B cell (primary cell): ENCODE measurements at regions not wholly inside any gene's neighbourhood (a gene's known extent, or its start where the extent isn't known, plus 50 kb on each side); places are given as distances from the start of the nearest gene placed in this dataset.

Source experiments
- ATAC-seq: fragments of 200-7000 bp; cut with Tn5 transposase; one replicate; pipeline ENCODE4 v1.10.0; 2021; ENCODE audit warnings: low read depth, mild to moderate bottlenecking, moderate number of reproducible peaks, moderate library complexity
- CTCF ChIA-PET: fragments of 350-600 bp; sonication (Branson Sonifier 250); formaldehyde crosslinking; loops from one replicate; lab custom pipeline; 2021; ENCODE audit warnings: antibody characterized with exemption, inconsistent platforms; lab: Charles Lee
- POLR2A ChIA-PET: fragments of 350-600 bp; sonication (Branson Sonifier 250); formaldehyde crosslinking; loops from one replicate; lab custom pipeline; 2021; ENCODE audit warnings: antibody characterized with exemption; lab: Charles Lee
- DNase-seq: peaks from one replicate; pipeline ENCODE4 v3.0.0; 2013
- H2AFZ ChIP-seq: 2 replicates; pipeline ENCODE4 v1.6.1; 2012; ENCODE audit warnings: mild to moderate bottlenecking, low read depth, low read length; ENCODE audit not compliant: insufficient read depth, poor library complexity, severe bottlenecking
- H3K27ac ChIP-seq, 2 donors: 1 replicate in 1 of 2; 2 replicates in 1 of 2; pipeline ENCODE4 v1.5.1; 2012 to 2013; ENCODE audit warnings: low read length in 2 of 2, mild to moderate bottlenecking in 2 of 2, moderate library complexity in 1 of 2
- H3K27me3 ChIP-seq, 4 experiments: fragments of 200-600 bp in 1 of 4; sonication (generic) in 1 of 4; replicated peaks in 1 of 4; 1 replicate in 2 of 4; 2 replicates in 2 of 4; pipeline versions ENCODE4 v1.6.1 to v1.7.0; 2013 to 2016; ENCODE audit warnings: low read length in 3 of 4, mild to moderate bottlenecking in 2 of 4, mixed read lengths in 1 of 4, moderate library complexity in 1 of 4; ENCODE audit not compliant: insufficient read depth in 4 of 4, control insufficient read depth in 3 of 4; ENCODE audit errors: control extremely low read depth in 1 of 4
- H3K36me3 ChIP-seq, 2 experiments: replicated peaks in 1 of 2; 1 replicate in 1 of 2; 2 replicates in 1 of 2; pipeline versions ENCODE4 v1.6.1 to v1.7.1; 2013; ENCODE audit warnings: low read length in 1 of 2; ENCODE audit not compliant: insufficient read depth in 2 of 2, control insufficient read depth in 1 of 2; ENCODE audit errors: control extremely low read depth in 1 of 2, extremely low read depth in 1 of 2
- H3K4me1 ChIP-seq, 2 donors: fragments of 200-600 bp in 1 of 2; sonication (generic) in 1 of 2; 1 replicate in 1 of 2; 2 replicates in 1 of 2; pipeline versions ENCODE4 v1.5.1 to v1.6.1; 2013 to 2017; ENCODE audit warnings: low read length in 2 of 2; ENCODE audit not compliant: control insufficient read depth in 2 of 2, insufficient read depth in 2 of 2
- H3K4me2 ChIP-seq: replicated peaks from 2 replicates; pipeline ENCODE3; 2012; ENCODE audit warnings: mild to moderate bottlenecking, low read depth, low read length; ENCODE audit not compliant: poor library complexity, severe bottlenecking
- H3K4me3 ChIP-seq, 5 experiments: fragments of 200-600 bp in 1 of 5; sonication (generic) in 1 of 5; 1 replicate in 3 of 5; 2 replicates in 2 of 5; pipeline versions ENCODE4 v1.5.1 to v1.7.0; 2011 to 2016; ENCODE audit warnings: low read length in 4 of 5, mild to moderate bottlenecking in 4 of 5, low read depth in 2 of 5, control low read depth in 1 of 5, moderate library complexity in 1 of 5; ENCODE audit not compliant: insufficient read depth in 1 of 5; ENCODE audit errors: control extremely low read depth in 1 of 5, extremely low read depth in 1 of 5
- H3K79me2 ChIP-seq: fragments of 200-600 bp; sonication (generic); one replicate; pipeline ENCODE4 v1.6.0; 2016; ENCODE audit warnings: low read length; ENCODE audit not compliant: control insufficient read depth, insufficient read depth
- H3K9ac ChIP-seq: fragments of 200-600 bp; sonication (generic); 2 replicates; pipeline ENCODE4 v1.6.1; 2017; ENCODE audit warnings: mild to moderate bottlenecking, low read length, moderate library complexity
- H3K9me3 ChIP-seq, 3 donors: one replicate each; pipeline versions ENCODE4 v1.6.1 to v1.7.1; 2013; ENCODE audit warnings: low read length in 2 of 3; ENCODE audit not compliant: control insufficient read depth in 2 of 3, insufficient read depth in 1 of 3; ENCODE audit errors: control extremely low read depth in 1 of 3
- H4K20me1 ChIP-seq: 2 replicates; pipeline ENCODE4 v1.6.0; 2012; ENCODE audit warnings: mild to moderate bottlenecking, low read length; ENCODE audit not compliant: insufficient read depth, control insufficient read depth, poor library complexity, severe bottlenecking
- H3K27ac Mint-ChIP-seq: one replicate; pipeline ENCODE4 v1.8.0; 2021; ENCODE audit warnings: mixed read lengths
- H3K27me3 Mint-ChIP-seq: one replicate; pipeline ENCODE4 v1.8.0; 2021; ENCODE audit warnings: mixed read lengths
- H3K4me1 Mint-ChIP-seq: one replicate; pipeline ENCODE4 v1.8.0; 2021; ENCODE audit warnings: mixed read lengths
- H3K4me3 Mint-ChIP-seq: one replicate; pipeline ENCODE4 v1.8.0; 2021; ENCODE audit warnings: mixed read lengths
- H3K9me3 Mint-ChIP-seq: one replicate; pipeline ENCODE4 v1.8.0; 2022; ENCODE audit warnings: mixed read lengths; ENCODE audit not compliant: insufficient read depth
- CTCF ChIP-seq: fragments of 200-600 bp; IDR thresholded peaks from one replicate; pipeline ENCODE4 v1.8.0; 2022; ENCODE audit warnings: antibody characterized with exemption, mild to moderate bottlenecking
- EZH2 ChIP-seq: IDR thresholded peaks from 2 replicates; pipeline ENCODE4 v1.6.1; 2012; ENCODE audit warnings: borderline replicate concordance, low read depth, mild to moderate bottlenecking, moderate library complexity, low read length; ENCODE audit not compliant: insufficient read depth, poor library complexity, severe bottlenecking
- WGBS: methylation state at CpG from one replicate; pipeline ENCODE4 v1.1.5; 2013; ENCODE audit warnings: missing lambda C conversion rate; ENCODE audit not compliant: insufficient coverage; 5-methylcytosine and 5-hydroxymethylcytosine counted together
- intact Hi-C: fragments of 100-400 bp; cut with micrococcal nuclease; formaldehyde crosslinking; loops from one replicate; pipeline ENCODE4 v1.10.0; 2022

- Histone ChIP-seq H3K27ac (no peak overlapping the region), H3K4me2 (no peak overlapping the region), H3K4me3 (no peak overlapping the region), H3K9ac (no peak overlapping the region), H3K27me3 (no peaks in the 10 kb centered on the region), H3K79me2 (no peaks in the 10 kb centered on the region), H4K20me1 (no peaks in the 10 kb centered on the region), H3K9me3 (peaks cover 0 to 3% (median 0%) of the 10 kb centered on the region in 3 donors), H2AFZ (no peak overlapping the region), H3K36me3 (no peaks in the 10 kb centered on the region), H3K4me1 (no peaks in the 10 kb centered on the region)
- ChIA-PET POLR2A (no interaction called here), CTCF (no interaction called here)
- ATAC-seq (no peak), DNase-seq (no peak)
- WGBS: 91% methylated on average over 2 of the region's 2 CpGs
- no peaks in the 10 kb centered on the region for H3K27me3 Mint-ChIP-seq
- no peak for TF ChIP-seq CTCF
- no peak for TF ChIP-seq EZH2
- H3K9me3 Mint-ChIP-seq: peaks cover 2% of the 10 kb centered on the region
- no peak overlapping the region for H3K4me3 Mint-ChIP-seq
- no peak overlapping the region for H3K27ac Mint-ChIP-seq
- intact Hi-C loops: no loop called here
- no peaks in the 10 kb centered on the region for H3K4me1 Mint-ChIP-seq
Observed at GRCh38 chr16:54712866-54713265, 217.8 kb upstream of the IRX5 start.

GRCh38 chr16:54707813-54708212, 222.9 kb upstream of the IRX5 start:
- Mint-ChIP-seq H3K27me3 (no peaks in the 10 kb centered on the region), H3K4me3 (no peak overlapping the region), H3K9me3 (peaks cover 2% of the 10 kb centered on the region), H3K4me1 (no peaks in the 10 kb centered on the region), H3K27ac (no peak overlapping the region)
- POLR2A ChIA-PET: no interaction called here
- ATAC-seq (no peak), DNase-seq (no peak)
- peaks cover 0 to 3% (median 0%) of the 10 kb centered on the region in 3 donors for H3K9me3 ChIP-seq
- no peaks in the 10 kb centered on the region for H4K20me1 ChIP-seq
- no peak overlapping the region for H3K4me2 ChIP-seq
- H3K4me1 ChIP-seq: no peaks in the 10 kb centered on the region
- no peaks in the 10 kb centered on the region for H3K27me3 ChIP-seq
- CTCF ChIA-PET: no interaction called here
- H3K9ac ChIP-seq: no peak overlapping the region
- no peaks in the 10 kb centered on the region for H3K79me2 ChIP-seq
- no peaks in the 10 kb centered on the region for H3K36me3 ChIP-seq
- no peak for TF ChIP-seq EZH2
- TF ChIP-seq CTCF: no peak
- intact Hi-C loops: no loop called here
- H2AFZ ChIP-seq: no peak overlapping the region
- no CpG with 5 or more reads among the region's 2 CpGs for WGBS
- no peak overlapping the region for H3K27ac ChIP-seq
- H3K4me3 ChIP-seq: no peak overlapping the region
